WTC11 (cell line): ENCODE measurements at regions not wholly inside any gene's neighbourhood (a gene's known extent, or its start where the extent isn't known, plus 50 kb on each side); places are given as distances from the start of the nearest gene placed in this dataset.
A peak's percentile ranks its signal among the peaks of the same experiment; 100 is the strongest.

Experiments used
- ATAC-seq: fragments of 200-7000 bp; cut with Tn5 transposase; 2 replicates; pipeline ENCODE4 v1.10.0; 2021; ENCODE audit warnings: mild to moderate bottlenecking, moderate library complexity
- CTCF ChIA-PET: fragments of 300-600 bp; sonication (Branson Sonifier 250); formaldehyde crosslinking; loops from one replicate; lab custom pipeline; 2021; ENCODE audit warnings: antibody characterized with exemption; lab: Charles Lee
- POLR2A ChIA-PET: fragments of 350-600 bp; sonication (Branson Sonifier 250); formaldehyde crosslinking; loops from one replicate; lab custom pipeline; 2021; ENCODE audit warnings: antibody characterized with exemption; lab: Charles Lee
- DNase-seq: peaks from one replicate; pipeline ENCODE4 v3.0.0; 2021; ENCODE audit warnings: low spot score
- H3K27ac Mint-ChIP-seq: 2 replicates; pipeline ENCODE4 v1.8.0; 2021; ENCODE audit warnings: mixed read lengths
- H3K27me3 Mint-ChIP-seq: 2 replicates; pipeline ENCODE4 v1.8.0; 2021; ENCODE audit warnings: low read depth, mild to moderate bottlenecking, moderate library complexity, mixed read lengths
- H3K36me3 Mint-ChIP-seq: 2 replicates; pipeline ENCODE4 v1.8.0; 2021; ENCODE audit warnings: mixed read lengths
- H3K4me1 Mint-ChIP-seq: 2 replicates; pipeline ENCODE4 v1.8.0; 2022; ENCODE audit warnings: mixed read lengths
- H3K4me3 Mint-ChIP-seq: 2 replicates; pipeline ENCODE4 v1.8.0; 2021; ENCODE audit warnings: mild to moderate bottlenecking, moderate library complexity, mixed read lengths
- H3K9me3 Mint-ChIP-seq: 2 replicates; pipeline ENCODE4 v1.8.0; 2021; ENCODE audit warnings: mixed read lengths
- CREM ChIP-seq: sonication (generic); formaldehyde crosslinking; IDR thresholded peaks from 2 replicates; pipeline ENCODE4 v1.8.1; 2022; ENCODE audit warnings: mild to moderate bottlenecking, missing genetic modification reagents, moderate library complexity
- ESRRA ChIP-seq: sonication (generic); formaldehyde crosslinking; IDR thresholded peaks from 2 replicates; pipeline ENCODE4 v1.8.1; 2022; ENCODE audit warnings: mild to moderate bottlenecking, missing genetic modification reagents, borderline replicate concordance
- FOXJ3 ChIP-seq: sonication (generic); formaldehyde crosslinking; IDR thresholded peaks from 2 replicates; pipeline ENCODE4 v1.9.0; 2021; ENCODE audit warnings: missing genetic modification reagents, mild to moderate bottlenecking, borderline replicate concordance
- GRHL2 ChIP-seq: fragments of 250-450 bp; sonication (Bioruptor Pico); IDR thresholded peaks from 2 replicates; pipeline ENCODE4 v1.8.0; 2022; ENCODE audit warnings: mild to moderate bottlenecking, moderate library complexity; ENCODE audit not compliant: insufficient replicate concordance, severe bottlenecking
- HMGA2 ChIP-seq: fragments of 250-450 bp; sonication (Bioruptor Pico); IDR thresholded peaks from 2 replicates; pipeline ENCODE4 v1.4.0; 2021; ENCODE audit warnings: mild to moderate bottlenecking, moderate library complexity
- SOX15 ChIP-seq: fragments of 250-450 bp; sonication (Bioruptor Pico); IDR thresholded peaks from 2 replicates; pipeline ENCODE4 v1.9.0; 2021; ENCODE audit warnings: mild to moderate bottlenecking
- TEAD1 ChIP-seq: sonication (generic); formaldehyde crosslinking; IDR thresholded peaks from 2 replicates; pipeline ENCODE4 v1.8.0; 2022; ENCODE audit warnings: mild to moderate bottlenecking, missing genetic modification reagents
- ZBTB21 ChIP-seq: sonication (generic); formaldehyde crosslinking; IDR thresholded peaks from 2 replicates; pipeline ENCODE4 v1.8.1; 2023; ENCODE audit warnings: mild to moderate bottlenecking, missing genetic modification reagents, borderline replicate concordance
- TF ChIP-seq, protein P1 (sequence below): sonication (generic); formaldehyde crosslinking; IDR thresholded peaks from 2 replicates; pipeline ENCODE4 v1.8.0; 2023; ENCODE audit warnings: missing genetic modification reagents, mild to moderate bottlenecking, borderline replicate concordance
- TF ChIP-seq, protein P2 (sequence below): sonication (generic); formaldehyde crosslinking; conservative IDR thresholded peaks from 2 replicates; pipeline ENCODE4 v1.8.1; 2022; ENCODE audit warnings: mild to moderate bottlenecking, missing genetic modification reagents
- TF ChIP-seq, protein P3 (sequence below): sonication (generic); formaldehyde crosslinking; IDR thresholded peaks from 2 replicates; pipeline ENCODE4 v1.8.1; 2022; ENCODE audit warnings: low read depth, missing genetic modification reagents, borderline replicate concordance
- TF ChIP-seq, protein P4 (sequence below): fragments of 250-450 bp; sonication (Bioruptor Pico); conservative IDR thresholded peaks from 2 replicates; pipeline ENCODE4 v1.9.0; 2021; ENCODE audit warnings: mild to moderate bottlenecking
- TF ChIP-seq, protein P5 (sequence below): fragments of 250-450 bp; sonication (Bioruptor Pico); IDR thresholded peaks from 2 replicates; pipeline ENCODE4 v2.1.2; 2022; ENCODE audit warnings: mild to moderate bottlenecking, moderate library complexity
- TF ChIP-seq, protein P6 (sequence below): sonication (generic); formaldehyde crosslinking; IDR thresholded peaks from 2 replicates; pipeline ENCODE4 v1.8.1; 2023; ENCODE audit warnings: mild to moderate bottlenecking, moderate library complexity, missing genetic modification reagents
- TF ChIP-seq, protein P7 (sequence below): sonication (generic); formaldehyde crosslinking; IDR thresholded peaks from 2 replicates; pipeline ENCODE4 v1.8.1; 2023; ENCODE audit warnings: mild to moderate bottlenecking, missing genetic modification reagents
- TF ChIP-seq, protein P8 (sequence below): fragments of 250-450 bp; sonication (Bioruptor Pico); IDR thresholded peaks from 2 replicates; pipeline ENCODE4 v1.8.0; 2021; ENCODE audit warnings: mild to moderate bottlenecking

DNA sequence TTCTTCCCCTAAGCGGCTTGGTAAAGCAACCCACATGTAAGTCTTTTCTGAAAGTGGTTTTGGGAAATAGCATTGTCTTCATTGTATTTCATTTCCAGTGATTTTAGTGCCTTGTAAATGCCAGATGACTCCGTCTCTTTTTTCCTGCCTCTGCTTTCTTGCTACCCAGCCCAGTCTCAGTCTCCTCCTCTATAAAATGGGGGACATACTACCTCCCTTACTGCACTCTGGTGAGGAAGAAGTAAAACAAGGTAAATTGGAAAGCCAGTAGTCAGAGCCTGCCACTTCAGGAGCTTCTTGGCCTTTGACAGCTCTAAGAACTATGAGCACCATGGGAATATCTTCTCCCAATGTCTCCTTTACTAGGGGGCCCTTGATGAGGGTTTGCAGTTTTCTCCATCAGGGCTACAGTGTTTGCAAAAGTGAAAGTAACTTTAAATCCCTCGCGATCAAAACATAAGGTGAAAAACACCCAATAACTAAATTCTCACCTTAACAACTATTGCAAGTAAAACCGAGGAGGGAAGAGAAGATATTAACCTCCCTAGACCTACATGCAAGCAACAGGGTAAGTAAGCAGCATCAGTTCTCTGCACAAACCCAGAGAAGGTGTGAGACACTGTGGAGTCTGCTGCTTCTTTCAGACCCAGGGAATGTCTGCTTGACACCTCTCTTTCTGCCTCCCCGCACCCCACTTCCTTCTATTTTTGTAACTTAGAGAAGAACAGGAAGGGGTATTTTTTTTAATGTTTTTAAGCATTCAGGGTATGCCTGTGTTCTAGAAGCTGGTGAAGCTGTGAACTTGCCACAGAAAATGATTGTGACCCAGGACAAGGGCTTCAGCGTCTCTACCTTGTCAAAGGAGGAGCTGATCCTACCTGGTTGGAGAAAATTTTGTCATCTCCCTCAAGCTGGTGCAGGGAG is 159.1 kb upstream of the EOMES start (continued):
- TF ChIP-seq, protein P1, sequence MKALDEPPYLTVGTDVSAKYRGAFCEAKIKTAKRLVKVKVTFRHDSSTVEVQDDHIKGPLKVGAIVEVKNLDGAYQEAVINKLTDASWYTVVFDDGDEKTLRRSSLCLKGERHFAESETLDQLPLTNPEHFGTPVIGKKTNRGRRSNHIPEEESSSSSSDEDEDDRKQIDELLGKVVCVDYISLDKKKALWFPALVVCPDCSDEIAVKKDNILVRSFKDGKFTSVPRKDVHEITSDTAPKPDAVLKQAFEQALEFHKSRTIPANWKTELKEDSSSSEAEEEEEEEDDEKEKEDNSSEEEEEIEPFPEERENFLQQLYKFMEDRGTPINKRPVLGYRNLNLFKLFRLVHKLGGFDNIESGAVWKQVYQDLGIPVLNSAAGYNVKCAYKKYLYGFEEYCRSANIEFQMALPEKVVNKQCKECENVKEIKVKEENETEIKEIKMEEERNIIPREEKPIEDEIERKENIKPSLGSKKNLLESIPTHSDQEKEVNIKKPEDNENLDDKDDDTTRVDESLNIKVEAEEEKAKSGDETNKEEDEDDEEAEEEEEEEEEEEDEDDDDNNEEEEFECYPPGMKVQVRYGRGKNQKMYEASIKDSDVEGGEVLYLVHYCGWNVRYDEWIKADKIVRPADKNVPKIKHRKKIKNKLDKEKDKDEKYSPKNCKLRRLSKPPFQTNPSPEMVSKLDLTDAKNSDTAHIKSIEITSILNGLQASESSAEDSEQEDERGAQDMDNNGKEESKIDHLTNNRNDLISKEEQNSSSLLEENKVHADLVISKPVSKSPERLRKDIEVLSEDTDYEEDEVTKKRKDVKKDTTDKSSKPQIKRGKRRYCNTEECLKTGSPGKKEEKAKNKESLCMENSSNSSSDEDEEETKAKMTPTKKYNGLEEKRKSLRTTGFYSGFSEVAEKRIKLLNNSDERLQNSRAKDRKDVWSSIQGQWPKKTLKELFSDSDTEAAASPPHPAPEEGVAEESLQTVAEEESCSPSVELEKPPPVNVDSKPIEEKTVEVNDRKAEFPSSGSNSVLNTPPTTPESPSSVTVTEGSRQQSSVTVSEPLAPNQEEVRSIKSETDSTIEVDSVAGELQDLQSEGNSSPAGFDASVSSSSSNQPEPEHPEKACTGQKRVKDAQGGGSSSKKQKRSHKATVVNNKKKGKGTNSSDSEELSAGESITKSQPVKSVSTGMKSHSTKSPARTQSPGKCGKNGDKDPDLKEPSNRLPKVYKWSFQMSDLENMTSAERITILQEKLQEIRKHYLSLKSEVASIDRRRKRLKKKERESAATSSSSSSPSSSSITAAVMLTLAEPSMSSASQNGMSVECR (CRISPR knock-in tag): no peak
- TF ChIP-seq, protein P2, sequence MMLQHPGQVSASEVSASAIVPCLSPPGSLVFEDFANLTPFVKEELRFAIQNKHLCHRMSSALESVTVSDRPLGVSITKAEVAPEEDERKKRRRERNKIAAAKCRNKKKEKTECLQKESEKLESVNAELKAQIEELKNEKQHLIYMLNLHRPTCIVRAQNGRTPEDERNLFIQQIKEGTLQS: no peak
- TF ChIP-seq, protein P3, sequence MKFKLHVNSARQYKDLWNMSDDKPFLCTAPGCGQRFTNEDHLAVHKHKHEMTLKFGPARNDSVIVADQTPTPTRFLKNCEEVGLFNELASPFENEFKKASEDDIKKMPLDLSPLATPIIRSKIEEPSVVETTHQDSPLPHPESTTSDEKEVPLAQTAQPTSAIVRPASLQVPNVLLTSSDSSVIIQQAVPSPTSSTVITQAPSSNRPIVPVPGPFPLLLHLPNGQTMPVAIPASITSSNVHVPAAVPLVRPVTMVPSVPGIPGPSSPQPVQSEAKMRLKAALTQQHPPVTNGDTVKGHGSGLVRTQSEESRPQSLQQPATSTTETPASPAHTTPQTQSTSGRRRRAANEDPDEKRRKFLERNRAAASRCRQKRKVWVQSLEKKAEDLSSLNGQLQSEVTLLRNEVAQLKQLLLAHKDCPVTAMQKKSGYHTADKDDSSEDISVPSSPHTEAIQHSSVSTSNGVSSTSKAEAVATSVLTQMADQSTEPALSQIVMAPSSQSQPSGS: no peak
- TF ChIP-seq ZBTB21: no peak
- no peak for TF ChIP-seq GRHL2 (CRISPR knock-in tag)

DNA sequence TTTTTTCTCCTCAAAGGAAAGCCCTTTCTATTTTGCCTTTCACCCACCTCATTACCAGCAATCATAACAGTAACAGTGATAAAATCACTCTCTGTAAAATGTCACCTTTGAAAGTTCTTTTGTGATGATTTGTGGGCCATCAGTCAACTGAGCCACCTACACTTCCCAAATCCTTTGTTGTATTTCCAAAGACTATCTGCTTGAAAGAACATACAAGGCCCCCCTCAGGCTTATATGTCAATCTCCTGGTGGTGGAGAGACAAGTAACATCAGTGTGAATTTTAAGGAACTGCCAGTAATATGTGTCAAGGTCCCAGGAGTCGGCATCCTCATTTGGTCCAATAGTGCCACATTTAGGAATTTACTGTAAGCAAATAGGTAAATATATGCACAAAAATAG is 161.1 kb upstream of the EOMES start:
- DNase-seq: no peak
- Mint-ChIP-seq H3K27me3 (peaks cover 77% of the 10 kb centered on the region), H3K4me1 (peaks cover 37% of the 10 kb centered on the region), H3K4me3 (no peak overlapping the region), H3K27ac (no peak overlapping the region), H3K9me3 (no peaks in the 10 kb centered on the region)
- POLR2A ChIA-PET: no interaction called here
- CTCF ChIA-PET: no interaction called here
- TF ChIP-seq FOXJ3 (CRISPR knock-in tag): no peak
- TF ChIP-seq, protein P4, sequence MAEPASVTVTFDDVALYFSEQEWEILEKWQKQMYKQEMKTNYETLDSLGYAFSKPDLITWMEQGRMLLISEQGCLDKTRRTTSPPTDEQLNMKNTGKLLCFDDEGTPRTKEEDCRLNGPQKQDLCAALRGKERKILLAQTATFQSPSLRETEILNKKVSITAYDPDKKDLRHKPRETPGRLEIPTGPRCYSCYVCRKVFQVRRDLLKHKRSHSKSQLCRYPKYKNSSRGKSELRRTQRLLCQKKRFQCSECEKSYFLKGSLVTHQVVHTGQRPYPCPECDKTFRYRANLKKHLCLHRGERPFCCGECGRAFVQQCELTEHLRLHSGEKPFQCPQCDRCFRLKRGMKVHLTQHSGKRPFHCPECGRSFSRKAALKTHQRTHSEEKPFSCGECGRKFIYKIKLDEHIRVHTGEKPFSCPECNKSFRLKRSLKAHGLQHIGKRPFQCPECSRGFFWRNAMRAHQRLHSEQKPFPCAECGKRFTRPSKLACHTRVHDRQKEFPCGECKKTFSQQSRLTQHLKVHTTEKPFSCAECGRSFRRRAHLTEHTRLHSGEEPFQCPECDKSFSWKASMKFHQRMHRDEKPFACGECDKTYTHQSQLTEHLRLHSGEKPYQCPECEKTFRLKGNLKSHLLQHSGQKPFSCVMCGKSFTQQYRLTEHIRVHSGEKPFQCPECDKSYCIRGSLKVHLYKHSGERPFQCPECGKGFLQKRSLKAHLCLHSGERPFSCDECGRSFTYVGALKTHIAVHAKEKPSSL (CRISPR knock-in tag): no peak
- no peak for TF ChIP-seq HMGA2 (CRISPR knock-in tag)
- TF ChIP-seq, protein P5, sequence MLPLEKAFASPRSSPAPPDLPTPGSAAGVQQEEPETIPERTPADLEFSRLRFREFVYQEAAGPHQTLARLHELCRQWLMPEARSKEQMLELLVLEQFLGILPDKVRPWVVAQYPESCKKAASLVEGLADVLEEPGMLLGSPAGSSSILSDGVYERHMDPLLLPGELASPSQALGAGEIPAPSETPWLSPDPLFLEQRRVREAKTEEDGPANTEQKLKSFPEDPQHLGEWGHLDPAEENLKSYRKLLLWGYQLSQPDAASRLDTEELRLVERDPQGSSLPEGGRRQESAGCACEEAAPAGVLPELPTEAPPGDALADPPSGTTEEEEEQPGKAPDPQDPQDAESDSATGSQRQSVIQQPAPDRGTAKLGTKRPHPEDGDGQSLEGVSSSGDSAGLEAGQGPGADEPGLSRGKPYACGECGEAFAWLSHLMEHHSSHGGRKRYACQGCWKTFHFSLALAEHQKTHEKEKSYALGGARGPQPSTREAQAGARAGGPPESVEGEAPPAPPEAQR: no peak
- TF ChIP-seq, all 79 proteins: peak for 0
- H3K36me3 Mint-ChIP-seq: no peaks in the 10 kb centered on the region
- ATAC-seq: peak; percentile 15; the same call in 1 of the 2 replicates

DNA sequence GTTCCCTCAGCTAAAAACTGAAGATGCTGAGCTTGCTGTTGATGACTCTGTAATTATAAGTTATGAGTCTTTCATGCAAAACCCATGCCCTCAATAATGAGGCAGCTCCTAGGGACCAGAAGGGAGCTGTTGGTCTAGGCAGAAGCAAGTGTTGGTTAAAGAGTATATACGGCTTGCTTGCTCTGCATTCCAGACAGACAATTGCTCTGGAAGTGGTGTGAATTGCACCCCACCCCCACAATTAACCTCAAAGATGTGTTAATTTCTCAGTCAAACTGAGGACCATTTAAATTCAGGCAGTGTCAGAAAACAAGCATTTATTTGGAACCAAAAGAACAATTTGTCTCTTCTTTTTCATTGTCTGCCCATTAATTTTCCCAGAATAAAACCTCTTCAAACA is 163.5 kb upstream of the EOMES start:
- H3K27ac Mint-ChIP-seq: no peak overlapping the region
- peaks cover 83% of the 10 kb centered on the region for H3K27me3 Mint-ChIP-seq
- H3K4me1 Mint-ChIP-seq: peaks cover 40% of the 10 kb centered on the region
- H3K9me3 Mint-ChIP-seq: no peaks in the 10 kb centered on the region
- peak; percentile 92 for ATAC-seq
- CTCF ChIA-PET: interaction anchor here (1.1 to 2.9 kb wide), 3 partner anchors 174 to 443 kb away, joined by 4 to 10 read pairs (median 4); no protein-coding TSS in a partner anchor
- DNase-seq: no peak
- peak overlapping the region; percentile 11; the same call in 1 of the 2 replicates for H3K4me3 Mint-ChIP-seq
- no peaks in the 10 kb centered on the region for H3K36me3 Mint-ChIP-seq
- POLR2A ChIA-PET: no interaction called here
- TF ChIP-seq, protein P6, sequence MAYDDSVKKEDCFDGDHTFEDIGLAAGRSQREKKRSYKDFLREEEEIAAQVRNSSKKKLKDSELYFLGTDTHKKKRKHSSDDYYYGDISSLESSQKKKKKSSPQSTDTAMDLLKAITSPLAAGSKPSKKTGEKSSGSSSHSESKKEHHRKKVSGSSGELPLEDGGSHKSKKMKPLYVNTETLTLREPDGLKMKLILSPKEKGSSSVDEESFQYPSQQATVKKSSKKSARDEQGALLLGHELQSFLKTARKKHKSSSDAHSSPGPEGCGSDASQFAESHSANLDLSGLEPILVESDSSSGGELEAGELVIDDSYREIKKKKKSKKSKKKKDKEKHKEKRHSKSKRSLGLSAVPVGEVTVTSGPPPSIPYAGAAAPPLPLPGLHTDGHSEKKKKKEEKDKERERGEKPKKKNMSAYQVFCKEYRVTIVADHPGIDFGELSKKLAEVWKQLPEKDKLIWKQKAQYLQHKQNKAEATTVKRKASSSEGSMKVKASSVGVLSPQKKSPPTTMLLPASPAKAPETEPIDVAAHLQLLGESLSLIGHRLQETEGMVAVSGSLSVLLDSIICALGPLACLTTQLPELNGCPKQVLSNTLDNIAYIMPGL: no peak
- TF ChIP-seq, protein P7, sequence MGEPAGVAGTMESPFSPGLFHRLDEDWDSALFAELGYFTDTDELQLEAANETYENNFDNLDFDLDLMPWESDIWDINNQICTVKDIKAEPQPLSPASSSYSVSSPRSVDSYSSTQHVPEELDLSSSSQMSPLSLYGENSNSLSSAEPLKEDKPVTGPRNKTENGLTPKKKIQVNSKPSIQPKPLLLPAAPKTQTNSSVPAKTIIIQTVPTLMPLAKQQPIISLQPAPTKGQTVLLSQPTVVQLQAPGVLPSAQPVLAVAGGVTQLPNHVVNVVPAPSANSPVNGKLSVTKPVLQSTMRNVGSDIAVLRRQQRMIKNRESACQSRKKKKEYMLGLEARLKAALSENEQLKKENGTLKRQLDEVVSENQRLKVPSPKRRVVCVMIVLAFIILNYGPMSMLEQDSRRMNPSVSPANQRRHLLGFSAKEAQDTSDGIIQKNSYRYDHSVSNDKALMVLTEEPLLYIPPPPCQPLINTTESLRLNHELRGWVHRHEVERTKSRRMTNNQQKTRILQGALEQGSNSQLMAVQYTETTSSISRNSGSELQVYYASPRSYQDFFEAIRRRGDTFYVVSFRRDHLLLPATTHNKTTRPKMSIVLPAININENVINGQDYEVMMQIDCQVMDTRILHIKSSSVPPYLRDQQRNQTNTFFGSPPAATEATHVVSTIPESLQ (CRISPR knock-in tag): no peak
- TF ChIP-seq, protein P8, sequence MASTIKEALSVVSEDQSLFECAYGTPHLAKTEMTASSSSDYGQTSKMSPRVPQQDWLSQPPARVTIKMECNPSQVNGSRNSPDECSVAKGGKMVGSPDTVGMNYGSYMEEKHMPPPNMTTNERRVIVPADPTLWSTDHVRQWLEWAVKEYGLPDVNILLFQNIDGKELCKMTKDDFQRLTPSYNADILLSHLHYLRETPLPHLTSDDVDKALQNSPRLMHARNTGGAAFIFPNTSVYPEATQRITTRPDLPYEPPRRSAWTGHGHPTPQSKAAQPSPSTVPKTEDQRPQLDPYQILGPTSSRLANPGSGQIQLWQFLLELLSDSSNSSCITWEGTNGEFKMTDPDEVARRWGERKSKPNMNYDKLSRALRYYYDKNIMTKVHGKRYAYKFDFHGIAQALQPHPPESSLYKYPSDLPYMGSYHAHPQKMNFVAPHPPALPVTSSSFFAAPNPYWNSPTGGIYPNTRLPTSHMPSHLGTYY (CRISPR knock-in tag): no peak
- TF ChIP-seq ESRRA (no peak), TEAD1 (peak; percentile 59; the same call in 1 of the 2 replicates), CREM (CRISPR knock-in tag) (no peak), SOX15 (no peak)
